Left renal cortex interstitium (tissue), 4 donors: ENCODE measurements at regions not wholly inside any gene's neighbourhood (a gene's known extent, or its start where the extent isn't known, plus 50 kb on each side); places are given as distances from the start of the nearest gene placed in this dataset.
"Not testable (repeated sequence)": the region's sequence is repeated elsewhere in the genome, so short reads cannot be mapped to it uniquely, and the experiment has no call there.

ENCODE experiments used
- DNase-seq, 4 donors: peaks; one replicate each; pipeline ENCODE4 v3.0.0-alpha.2; 2013; ENCODE audit warnings: low read depth in 4 of 4, low spot score in 2 of 4, missing footprints in 1 of 4

- not testable (repeated sequence) for DNase-seq
Measured at GRCh38 chr1:157330177-157330576, 192.0 kb upstream of the ETV3 start.

DNA sequence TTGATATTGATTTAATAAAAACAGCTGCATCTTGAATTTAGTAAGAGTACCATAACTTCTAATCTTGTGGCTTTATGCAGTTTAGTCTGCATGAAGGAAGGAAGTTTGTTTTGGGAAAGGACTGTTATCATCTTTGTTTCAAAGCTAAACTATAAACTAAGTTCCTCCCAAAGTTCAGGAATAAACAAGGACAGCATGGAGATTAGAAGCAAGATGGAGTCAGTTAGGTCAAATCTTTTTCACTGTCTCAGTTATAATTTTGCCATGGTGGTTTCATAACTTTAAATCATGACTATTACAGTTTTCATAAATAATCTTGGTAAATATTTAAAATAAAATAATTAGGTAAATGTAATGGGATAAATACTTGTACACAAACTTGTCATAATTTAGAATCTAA, 189.9 kb upstream of the ETV3 start:
- DNase-seq = not testable (repeated sequence)

DNA sequence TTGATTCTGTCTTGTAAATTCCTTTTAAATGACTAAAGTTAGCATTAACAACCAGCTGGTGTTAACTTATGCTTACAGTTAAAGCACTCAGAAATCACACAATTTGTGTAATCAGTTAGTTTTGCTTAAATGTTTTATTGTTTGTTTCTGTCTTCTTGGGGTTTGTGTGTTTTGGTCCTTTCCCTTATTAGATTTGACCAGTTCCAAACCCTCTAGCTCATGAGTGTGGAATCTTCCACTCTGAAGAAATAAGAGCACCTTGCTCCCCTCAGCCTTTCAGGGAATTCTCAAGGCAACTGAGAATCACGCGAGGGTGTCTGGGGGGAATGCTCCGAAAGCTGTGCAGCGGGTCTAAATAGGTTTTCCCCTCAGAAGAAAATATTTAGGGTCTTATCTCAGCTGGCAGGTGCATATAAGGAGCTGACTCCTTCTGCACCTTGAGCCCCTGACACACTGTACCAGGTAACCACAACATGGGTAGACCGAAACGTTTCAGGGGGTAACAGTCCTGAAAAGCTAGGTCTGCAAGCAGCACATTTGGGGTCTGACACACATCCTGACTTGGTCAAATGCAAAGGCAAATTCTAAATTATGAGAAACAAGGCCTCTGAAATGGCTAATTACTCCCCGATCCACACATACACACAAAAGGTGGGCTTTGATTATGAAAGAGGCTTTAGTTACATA, 188.1 kb upstream of the ETV3 start:
- DNase-seq = no peak

DNA sequence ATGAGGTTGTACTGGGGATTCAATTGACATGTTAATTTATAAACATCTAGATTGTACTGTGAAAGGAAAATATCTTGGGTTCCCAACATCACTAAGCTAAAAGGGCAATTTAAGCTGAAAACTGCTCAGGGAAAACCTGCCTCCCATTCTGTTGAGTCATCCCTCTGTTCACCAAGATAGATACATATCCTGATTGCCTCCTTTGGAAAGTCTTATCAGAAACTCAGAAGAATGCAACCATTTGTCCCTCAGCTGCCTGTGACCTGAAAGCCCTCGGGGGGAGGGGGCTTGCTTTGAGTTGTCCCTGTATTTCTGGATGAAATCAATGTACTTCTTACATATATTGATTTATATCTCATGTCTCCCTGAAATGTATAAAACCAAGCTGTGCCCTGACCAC, 187.0 kb upstream of the ETV3 start:
- no peak for DNase-seq

- not testable (repeated sequence) for DNase-seq
Measured at GRCh38 chr1:157321972-157322371, 183.8 kb upstream of the ETV3 start.

GRCh38 chr1:157319567-157319966, 181.4 kb upstream of the ETV3 start:
- no peak for DNase-seq

GRCh38 chr1:157317229-157317628, 179.0 kb upstream of the ETV3 start:
- not testable (repeated sequence) for DNase-seq

- no peak for DNase-seq
Measured at GRCh38 chr1:157315544-157315943, 177.3 kb upstream of the ETV3 start.

GRCh38 chr1:157314408-157314807, 176.2 kb upstream of the ETV3 start:
- DNase-seq = no peak

- DNase-seq = no peak
Measured at GRCh38 chr1:157313240-157313807, 175.1 kb upstream of the ETV3 start.

DNA sequence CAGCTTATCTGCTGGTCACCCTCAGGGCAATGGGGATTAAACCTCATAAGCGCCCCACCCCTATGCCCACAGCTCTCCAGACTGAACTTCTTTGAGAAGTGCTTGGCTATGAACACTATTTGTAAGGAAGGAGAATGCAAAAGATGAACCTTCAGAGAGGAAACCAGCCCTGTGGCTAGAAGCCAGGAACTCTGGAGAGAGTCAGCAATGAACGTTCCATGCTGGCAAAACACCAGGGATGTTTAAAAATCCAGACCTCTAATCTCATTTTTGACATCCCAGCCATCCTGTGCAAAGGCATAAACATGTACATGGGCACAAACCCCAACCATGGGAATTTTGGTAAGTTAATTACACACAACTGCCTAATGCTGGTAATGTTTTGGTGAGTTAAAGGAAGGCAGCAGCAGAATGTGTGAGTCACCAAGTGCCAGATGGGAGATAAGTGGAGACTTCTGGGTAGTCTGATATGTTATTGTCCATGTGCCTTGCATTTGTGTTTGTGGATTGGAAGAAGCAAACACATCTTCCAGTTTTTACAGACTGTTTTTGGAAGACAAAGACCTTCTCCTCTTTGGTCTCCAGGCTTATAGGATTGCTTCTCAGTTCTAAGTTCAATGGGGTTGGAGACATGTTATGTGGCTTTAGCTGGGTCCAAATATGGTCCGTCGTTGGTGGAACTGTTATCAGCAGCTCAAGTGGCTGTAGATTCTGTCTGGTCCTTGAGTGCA, 174.1 kb upstream of the ETV3 start:
- no peak for DNase-seq

DNA sequence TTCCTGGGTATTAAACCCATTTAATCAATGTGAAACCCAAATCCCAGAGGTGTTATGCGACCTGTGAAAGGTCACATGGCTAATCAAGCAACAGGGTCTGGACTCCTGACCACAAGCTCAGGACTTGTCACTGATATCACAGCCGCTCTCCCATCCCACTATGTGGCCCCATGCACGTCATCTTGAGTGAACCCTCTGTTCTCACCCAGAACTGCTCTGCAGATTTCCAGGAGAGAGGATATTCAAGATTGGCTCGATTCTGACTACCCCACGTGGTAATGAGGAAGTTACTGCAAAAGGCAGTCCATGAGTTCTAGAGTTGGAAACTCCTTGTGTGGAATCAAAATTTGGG, 173.5 kb upstream of the ETV3 start:
- no peak for DNase-seq

GRCh38 chr1:157310805-157311729, 172.9 kb upstream of the ETV3 start:
- peak in 1 of 4 donors; percentile 10 for DNase-seq

DNA sequence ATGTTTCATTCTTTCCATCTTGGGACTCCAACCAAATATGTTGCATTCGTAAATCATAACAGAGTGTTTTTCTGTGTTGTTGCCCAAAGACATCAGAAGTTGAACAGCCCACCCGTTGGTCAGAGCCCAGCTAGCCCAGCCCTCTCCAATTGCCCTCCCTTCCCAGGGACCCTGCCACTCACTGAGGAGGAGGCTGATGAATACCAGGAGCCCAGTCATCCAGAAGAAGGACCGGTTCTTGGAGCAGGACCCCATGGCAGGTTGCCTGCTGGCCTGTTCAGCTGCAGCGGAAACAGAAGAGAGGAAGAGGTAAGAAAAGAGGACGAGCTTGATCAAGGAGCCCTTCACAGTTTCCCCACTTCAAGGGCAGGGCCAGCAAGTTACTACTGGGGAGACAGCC, 172.2 kb upstream of the ETV3 start:
- no peak for DNase-seq

- no peak for DNase-seq
Measured at GRCh38 chr1:157307491-157307890, 169.3 kb upstream of the ETV3 start.

DNA sequence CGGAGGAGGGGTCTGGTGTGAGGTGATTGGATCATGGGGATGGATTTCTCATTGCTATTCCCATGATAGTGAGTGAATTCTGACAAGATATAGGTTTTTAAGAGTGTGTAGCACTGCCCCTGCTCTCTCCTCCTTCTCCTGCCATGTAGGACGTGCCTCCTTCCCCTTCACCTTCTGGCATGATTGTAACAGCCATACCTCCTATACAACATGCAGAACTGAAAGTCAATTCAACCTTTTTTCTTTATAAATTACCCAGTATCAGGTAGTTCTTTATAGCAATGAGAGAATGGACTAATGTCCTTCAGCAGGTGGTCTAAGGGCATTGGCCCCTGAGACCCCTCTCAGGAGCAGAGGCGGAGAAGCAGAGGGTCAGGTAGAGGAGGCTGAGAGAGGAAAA, 168.7 kb upstream of the ETV3 start:
- no peak for DNase-seq

- no peak for DNase-seq
Measured at GRCh38 chr1:157304271-157304670, 166.1 kb upstream of the ETV3 start.

- no peak for DNase-seq
Measured at GRCh38 chr1:157302724-157303123, 164.5 kb upstream of the ETV3 start.

DNA sequence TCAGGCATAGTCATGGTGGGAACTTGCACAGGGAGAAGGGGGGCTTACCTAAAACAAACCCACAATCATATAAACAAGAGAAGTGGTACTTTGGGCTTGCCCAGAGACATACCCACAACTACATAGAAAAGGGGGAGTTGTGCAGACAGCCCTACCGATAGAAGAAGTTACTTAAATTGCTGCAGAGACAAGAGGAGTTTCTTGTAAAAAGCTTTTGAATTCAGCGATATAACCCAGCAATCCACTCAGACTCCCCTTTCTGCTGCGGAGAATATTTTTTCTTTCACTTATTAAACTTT, 164.0 kb upstream of the ETV3 start:
- no peak for DNase-seq

GRCh38 chr1:157301477-157302198, 163.4 kb upstream of the ETV3 start:
- no peak for DNase-seq
